Mucosa of descending colon (tissue), 3 donors: ENCODE measurements at regions not wholly inside any gene's neighbourhood (a gene's known extent, or its start where the extent isn't known, plus 50 kb on each side); places are given as distances from the start of the nearest gene placed in this dataset.

Experiments used
- ATAC-seq: fragments of 200-7000 bp; cut with Tn5 transposase; one replicate; pipeline ENCODE4 v1.9.1; 2020; ENCODE audit warnings: mild to moderate bottlenecking, moderate library complexity
- DNase-seq, 3 donors: peaks; one replicate each; pipeline ENCODE4 v3.0.0-alpha.2; 2020
- H3K36me3 ChIP-seq: fragments of 200-600 bp; one replicate; pipeline ENCODE4 v1.8.0; 2021; ENCODE audit warnings: low read depth, mild to moderate bottlenecking
- H3K4me1 ChIP-seq: fragments of 200-600 bp; one replicate; pipeline ENCODE4 v1.8.0; 2021; ENCODE audit warnings: low read depth, mild to moderate bottlenecking
- H3K4me3 ChIP-seq: fragments of 200-600 bp; one replicate; pipeline ENCODE4 v1.8.0; 2021; ENCODE audit warnings: mild to moderate bottlenecking
- H3K9me3 ChIP-seq: fragments of 200-600 bp; one replicate; pipeline ENCODE4 v1.8.0; 2021; ENCODE audit warnings: mild to moderate bottlenecking
- intact Hi-C, 2 donors: fragments of 100-400 bp; cut with DNase I in 1 of 2; cut with micrococcal nuclease in 1 of 2; formaldehyde crosslinking; loops; one replicate each; pipeline versions ENCODE4 v1.11.0 to v1.11.1; 2022; cut with DNase I, micrococcal nuclease
- TF ChIP-seq, protein P1 (sequence below): fragments of 200-600 bp; IDR thresholded peaks from one replicate; pipeline ENCODE4 v1.8.0; 2022; ENCODE audit warnings: antibody characterized with exemption, mild to moderate bottlenecking
- donor health status: DM: no; HTN: no; CAD: no; lungs with moderate emphysema.
- donor health status: DM: no; HTN: no; CAD: no.
- donor health status: DM: no; HTN: yes; CAD: no.

DNA sequence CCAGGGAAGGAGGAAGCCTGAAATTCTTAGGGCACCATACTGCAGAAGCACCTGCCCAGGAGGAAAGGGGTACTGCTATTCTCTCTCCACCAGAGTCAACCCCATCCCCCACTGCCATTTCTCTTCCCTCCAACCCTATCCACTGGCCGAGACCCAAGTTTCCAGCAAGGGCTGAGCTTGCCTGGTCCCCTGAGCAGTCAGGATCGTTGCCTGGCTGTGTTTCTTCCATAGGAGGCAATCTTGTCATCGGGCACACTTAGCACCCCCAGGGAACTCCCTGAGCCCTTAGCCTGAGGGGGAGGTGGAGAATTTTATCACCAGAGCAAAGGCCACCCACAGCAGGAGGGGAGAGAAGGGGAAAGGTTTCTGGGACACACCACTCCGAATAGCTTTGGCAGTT lies 115.8 kb upstream of the NECTIN1 start:
- Histone ChIP-seq H3K4me3 (no peak overlapping the region), H3K4me1 (no peaks in the 10 kb centered on the region), H3K36me3 (no peaks in the 10 kb centered on the region), H3K9me3 (peaks cover 5% of the 10 kb centered on the region)
- intact Hi-C loops, result no loop called here
- TF ChIP-seq, protein P1, sequence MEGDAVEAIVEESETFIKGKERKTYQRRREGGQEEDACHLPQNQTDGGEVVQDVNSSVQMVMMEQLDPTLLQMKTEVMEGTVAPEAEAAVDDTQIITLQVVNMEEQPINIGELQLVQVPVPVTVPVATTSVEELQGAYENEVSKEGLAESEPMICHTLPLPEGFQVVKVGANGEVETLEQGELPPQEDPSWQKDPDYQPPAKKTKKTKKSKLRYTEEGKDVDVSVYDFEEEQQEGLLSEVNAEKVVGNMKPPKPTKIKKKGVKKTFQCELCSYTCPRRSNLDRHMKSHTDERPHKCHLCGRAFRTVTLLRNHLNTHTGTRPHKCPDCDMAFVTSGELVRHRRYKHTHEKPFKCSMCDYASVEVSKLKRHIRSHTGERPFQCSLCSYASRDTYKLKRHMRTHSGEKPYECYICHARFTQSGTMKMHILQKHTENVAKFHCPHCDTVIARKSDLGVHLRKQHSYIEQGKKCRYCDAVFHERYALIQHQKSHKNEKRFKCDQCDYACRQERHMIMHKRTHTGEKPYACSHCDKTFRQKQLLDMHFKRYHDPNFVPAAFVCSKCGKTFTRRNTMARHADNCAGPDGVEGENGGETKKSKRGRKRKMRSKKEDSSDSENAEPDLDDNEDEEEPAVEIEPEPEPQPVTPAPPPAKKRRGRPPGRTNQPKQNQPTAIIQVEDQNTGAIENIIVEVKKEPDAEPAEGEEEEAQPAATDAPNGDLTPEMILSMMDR, result no peak
- no peak for ATAC-seq
- no peak for DNase-seq

GRCh38 chr11:119843877-119844276 lies 114.9 kb upstream of the NECTIN1 start:
- Histone ChIP-seq H3K36me3 (no peaks in the 10 kb centered on the region), H3K4me3 (no peak overlapping the region), H3K4me1 (no peaks in the 10 kb centered on the region), H3K9me3 (peaks cover 5% of the 10 kb centered on the region)
- ATAC-seq (peak; percentile 72), DNase-seq (peak in 1 of 3 donors; percentile 36)
- intact Hi-C loops, result no loop called here
- TF ChIP-seq, protein P1, result no peak

- Histone ChIP-seq H3K36me3 (no peaks in the 10 kb centered on the region), H3K4me1 (no peaks in the 10 kb centered on the region), H3K4me3 (no peak overlapping the region), H3K9me3 (peaks cover 5% of the 10 kb centered on the region)
- DNase-seq (no peak), ATAC-seq (no peak)
- intact Hi-C loops, result no loop called here
- TF ChIP-seq, protein P1, result no peak
Measured at GRCh38 chr11:119842731-119843130, 113.7 kb upstream of the NECTIN1 start.

DNA sequence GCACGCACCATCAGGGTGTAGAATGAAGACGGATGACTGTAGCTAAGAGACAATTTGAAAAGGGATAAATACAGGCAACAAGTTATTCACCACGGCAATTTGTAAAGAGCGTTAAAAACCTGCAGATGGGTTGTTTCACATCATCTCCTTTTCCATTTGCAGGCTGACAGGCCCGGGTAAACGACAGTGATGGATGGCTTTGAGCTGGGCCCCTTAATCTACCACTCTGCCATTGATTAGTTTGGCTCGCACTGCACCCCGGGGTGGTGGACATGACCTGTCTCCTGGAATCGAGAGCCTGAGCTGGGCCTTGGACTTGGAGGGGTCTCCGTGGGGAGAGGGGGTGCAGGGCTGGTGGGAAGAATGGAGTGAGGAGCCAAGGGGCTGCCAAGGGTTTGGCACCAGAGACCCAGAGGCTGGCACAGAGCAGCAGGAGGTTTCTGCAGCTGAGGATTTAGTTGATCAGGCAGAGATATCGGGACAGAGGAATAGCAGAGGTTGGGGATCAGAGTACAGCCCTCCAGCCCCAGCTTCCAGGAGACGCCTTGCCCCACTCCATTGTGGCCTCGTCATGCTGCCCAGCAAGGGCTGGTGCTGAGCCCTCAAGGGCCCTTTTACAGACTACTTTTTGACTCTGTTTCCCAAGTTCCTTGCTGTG lies 110.6 kb upstream of the NECTIN1 start:
- H3K36me3 ChIP-seq, result no peaks in the 10 kb centered on the region
- intact Hi-C loops, result no loop called here
- no peak for DNase-seq
- no peak for ATAC-seq
- H3K4me1 ChIP-seq, result no peaks in the 10 kb centered on the region
- H3K9me3 ChIP-seq, result no peaks in the 10 kb centered on the region
- no peak overlapping the region for H3K4me3 ChIP-seq
- TF ChIP-seq, protein P1, result no peak

DNA sequence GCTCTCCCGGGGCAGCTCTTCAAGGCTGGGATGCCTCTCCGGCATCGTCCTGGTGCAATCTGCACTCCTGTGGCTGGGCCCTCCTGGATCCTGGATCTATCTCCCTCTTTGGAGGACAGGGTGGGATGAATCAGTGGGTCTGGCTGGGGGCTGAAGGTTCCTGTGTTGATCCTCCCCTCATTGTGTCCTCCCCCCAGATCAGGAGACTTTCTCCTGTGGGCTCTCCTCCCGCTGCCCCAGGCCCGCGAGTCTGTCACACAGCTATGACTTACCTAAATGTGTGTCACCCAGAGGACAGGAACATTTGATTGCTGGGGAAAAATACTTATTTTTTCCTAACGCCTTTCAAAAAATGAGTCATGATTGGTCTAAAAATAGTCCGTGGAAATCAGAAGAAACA lies 106.8 kb upstream of the NECTIN1 start:
- intact Hi-C loops, result no loop called here
- Histone ChIP-seq H3K36me3 (no peaks in the 10 kb centered on the region), H3K9me3 (no peaks in the 10 kb centered on the region), H3K4me3 (no peak overlapping the region), H3K4me1 (peaks cover 5% of the 10 kb centered on the region)
- no peak for ATAC-seq
- DNase-seq, result no peak
- TF ChIP-seq, protein P1, result no peak
